ENCODE measurements at regions not wholly inside any gene's neighbourhood (a gene's known extent, or its start where the extent isn't known, plus 50 kb on each side); places are given as distances from the start of the nearest gene placed in this dataset.

DNA sequence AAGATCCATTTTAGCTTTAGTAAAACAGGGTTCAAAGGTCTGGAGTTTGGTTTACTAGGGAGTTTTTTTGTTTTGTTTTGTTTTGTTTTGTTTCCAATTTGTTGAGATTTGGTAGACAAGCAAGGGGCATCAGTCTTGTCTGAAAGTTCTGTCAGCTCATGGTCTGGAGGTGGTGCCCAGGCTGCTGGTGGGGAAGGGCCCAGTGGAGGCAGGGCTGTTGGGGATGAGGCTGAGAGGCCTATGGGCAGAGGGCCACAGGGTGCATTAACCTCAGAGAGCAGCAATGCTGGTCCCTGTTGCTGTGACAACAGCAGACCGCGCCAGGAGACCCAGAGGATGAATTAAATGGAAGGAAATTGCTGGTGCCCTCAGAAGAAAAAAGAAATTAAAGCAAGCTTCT lies 174.5 kb downstream of the FGF1 start:
- TF ChIP-seq, protein P1, sequence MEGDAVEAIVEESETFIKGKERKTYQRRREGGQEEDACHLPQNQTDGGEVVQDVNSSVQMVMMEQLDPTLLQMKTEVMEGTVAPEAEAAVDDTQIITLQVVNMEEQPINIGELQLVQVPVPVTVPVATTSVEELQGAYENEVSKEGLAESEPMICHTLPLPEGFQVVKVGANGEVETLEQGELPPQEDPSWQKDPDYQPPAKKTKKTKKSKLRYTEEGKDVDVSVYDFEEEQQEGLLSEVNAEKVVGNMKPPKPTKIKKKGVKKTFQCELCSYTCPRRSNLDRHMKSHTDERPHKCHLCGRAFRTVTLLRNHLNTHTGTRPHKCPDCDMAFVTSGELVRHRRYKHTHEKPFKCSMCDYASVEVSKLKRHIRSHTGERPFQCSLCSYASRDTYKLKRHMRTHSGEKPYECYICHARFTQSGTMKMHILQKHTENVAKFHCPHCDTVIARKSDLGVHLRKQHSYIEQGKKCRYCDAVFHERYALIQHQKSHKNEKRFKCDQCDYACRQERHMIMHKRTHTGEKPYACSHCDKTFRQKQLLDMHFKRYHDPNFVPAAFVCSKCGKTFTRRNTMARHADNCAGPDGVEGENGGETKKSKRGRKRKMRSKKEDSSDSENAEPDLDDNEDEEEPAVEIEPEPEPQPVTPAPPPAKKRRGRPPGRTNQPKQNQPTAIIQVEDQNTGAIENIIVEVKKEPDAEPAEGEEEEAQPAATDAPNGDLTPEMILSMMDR (IDR thresholded peaks at IDR 0.05; ENCODE audit: low read depth, low read length, missing control alignments) = no peak
- H3K4me3 ChIP-seq (ENCODE audit: low read depth, low read length) = no peak overlapping the region
- no peak for DNase-seq (ENCODE audit: low read depth)
- in situ Hi-C loops (cut with HindIII; ENCODE audit: low sequenced_read_pairs) = no loop called here

DNA sequence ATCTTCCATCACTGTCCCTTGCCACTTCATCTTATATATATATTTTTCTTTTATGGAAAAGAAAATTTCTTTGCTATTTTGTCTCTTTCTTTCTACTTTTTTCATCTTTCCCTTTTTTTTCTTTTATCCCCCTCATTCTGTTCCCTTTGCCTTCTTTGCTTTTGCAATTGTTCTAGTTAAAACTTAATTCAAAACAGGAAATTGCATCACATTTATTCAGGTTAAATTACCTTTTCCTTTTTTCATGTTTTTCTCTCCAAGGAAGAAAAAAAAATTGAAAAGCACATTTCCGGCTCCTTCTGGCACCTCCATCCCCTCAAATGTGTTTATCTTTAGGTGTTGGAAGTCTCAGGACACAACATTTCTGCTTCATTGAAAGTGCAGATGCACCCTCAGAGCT lies 176.9 kb downstream of the FGF1 start:
- in situ Hi-C loops (cut with HindIII; ENCODE audit: low sequenced_read_pairs) = no loop called here
- H3K4me3 ChIP-seq (ENCODE audit: low read depth, low read length) = no peak overlapping the region
- TF ChIP-seq, protein P1 (IDR thresholded peaks at IDR 0.05; ENCODE audit: low read depth, low read length, missing control alignments) = no peak
- DNase-seq (ENCODE audit: low read depth) = no peak

DNA sequence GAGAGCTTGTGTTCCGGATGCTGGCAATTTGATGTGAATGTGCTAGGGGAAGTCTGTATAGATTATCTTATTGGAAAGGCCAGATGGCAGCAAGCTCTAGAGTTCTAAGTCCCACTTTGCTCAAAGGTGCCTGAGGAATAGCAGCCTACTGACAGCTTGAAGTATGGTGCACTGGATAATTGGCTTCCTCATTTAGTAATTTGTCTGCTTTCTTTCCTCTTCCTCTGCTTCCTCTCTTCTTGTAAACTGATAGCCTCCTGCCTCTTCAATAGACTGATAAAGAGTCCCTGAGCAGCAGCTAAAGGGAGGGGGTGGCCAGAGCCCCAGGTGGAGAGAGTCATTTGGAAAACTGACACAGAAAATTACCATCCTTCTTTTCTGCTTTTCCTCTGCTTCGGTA lies 177.3 kb downstream of the FGF1 start:
- TF ChIP-seq, protein P1 (IDR thresholded peaks at IDR 0.05; ENCODE audit: low read depth, low read length, missing control alignments) = no peak
- no peak overlapping the region for H3K4me3 ChIP-seq (ENCODE audit: low read depth, low read length)
- DNase-seq (ENCODE audit: low read depth) = no peak
- in situ Hi-C loops (cut with HindIII; ENCODE audit: low sequenced_read_pairs) = no loop called here

DNA sequence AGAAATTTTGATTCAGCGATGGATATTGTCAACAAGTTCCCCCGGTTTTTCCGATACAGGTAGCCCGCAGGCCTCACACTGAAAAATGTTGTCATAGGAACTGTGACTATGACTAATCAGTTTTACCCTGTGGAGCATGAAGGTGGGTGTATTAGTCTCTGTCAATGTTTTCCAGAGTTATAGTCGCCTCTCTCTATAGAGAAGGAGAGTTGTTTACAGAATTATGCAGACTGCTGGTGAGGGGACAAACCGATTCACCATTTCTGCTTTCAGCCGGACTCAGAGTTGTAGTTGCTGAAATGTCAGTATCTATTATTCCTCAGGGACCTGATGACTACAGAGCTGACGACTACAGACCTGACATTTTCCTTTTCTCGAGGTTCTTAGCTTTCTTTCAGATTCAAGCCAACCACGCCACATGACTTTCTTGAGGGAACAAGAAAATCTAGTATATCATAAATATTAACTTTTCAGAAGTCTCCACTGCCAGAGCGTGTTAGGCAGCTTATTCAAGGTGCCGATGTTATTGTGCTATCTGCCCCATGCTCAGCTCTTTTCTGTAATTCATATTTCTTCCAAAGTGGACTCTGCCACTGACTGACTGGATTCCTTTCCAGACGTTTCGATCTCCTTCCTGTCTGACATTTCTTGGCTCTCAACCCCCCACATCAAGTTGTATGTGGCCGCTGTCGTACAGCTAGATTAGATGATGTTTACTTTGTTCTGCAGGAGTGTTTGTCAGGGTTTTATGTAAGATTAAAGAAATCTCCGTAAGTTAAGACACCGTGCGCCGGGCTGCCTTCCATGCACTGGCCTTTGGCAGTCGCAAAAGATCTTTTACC lies 178.1 kb downstream of the FGF1 start:
- no peak for DNase-seq (ENCODE audit: low read depth)
- TF ChIP-seq, protein P1 (IDR thresholded peaks at IDR 0.05; ENCODE audit: low read depth, low read length, missing control alignments) = no peak
- in situ Hi-C loops (cut with HindIII; ENCODE audit: low sequenced_read_pairs) = no loop called here
- no peak overlapping the region for H3K4me3 ChIP-seq (ENCODE audit: low read depth, low read length)

DNA sequence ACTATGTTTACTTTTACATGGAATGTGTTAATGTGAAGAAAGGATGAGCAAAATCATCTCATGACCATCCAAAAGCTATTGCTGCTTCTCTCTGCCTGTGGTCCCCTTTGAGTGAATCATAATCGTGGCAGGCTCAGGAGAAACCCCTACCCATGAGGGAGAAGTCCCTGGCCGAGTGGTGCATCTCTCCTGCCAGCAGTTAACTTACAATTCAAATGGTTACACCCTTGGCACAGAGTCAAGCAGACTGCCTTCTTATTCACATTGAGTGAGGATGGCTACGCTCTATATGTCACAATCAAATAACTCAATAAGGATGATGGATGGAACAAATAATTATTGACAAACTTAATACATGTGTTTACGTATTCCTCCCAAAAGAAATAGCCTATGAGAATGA lies 179.1 kb downstream of the FGF1 start:
- H3K4me3 ChIP-seq (ENCODE audit: low read depth, low read length) = no peak overlapping the region
- TF ChIP-seq, protein P1 (IDR thresholded peaks at IDR 0.05; ENCODE audit: low read depth, low read length, missing control alignments) = no peak
- no peak for DNase-seq (ENCODE audit: low read depth)
- in situ Hi-C loops (cut with HindIII; ENCODE audit: low sequenced_read_pairs) = no loop called here

DNA sequence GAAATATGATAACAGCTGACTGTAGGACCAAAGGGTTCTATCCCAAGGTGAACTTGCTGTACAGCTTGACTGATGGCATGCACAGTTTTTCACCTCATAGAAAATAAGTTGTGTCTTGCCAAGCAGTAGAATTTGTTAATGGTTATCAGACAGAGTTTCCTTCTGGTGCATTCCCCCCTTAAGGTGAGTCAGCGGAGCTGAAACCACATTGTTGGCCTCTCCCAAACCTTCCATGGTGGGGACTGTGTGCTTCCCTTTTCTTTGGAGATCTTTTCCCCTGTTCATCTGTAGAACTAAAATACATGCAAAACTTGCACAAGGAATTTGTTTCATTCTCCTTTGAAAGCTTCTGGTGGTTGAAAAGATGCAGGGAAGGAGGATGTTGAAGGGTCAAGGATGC lies 179.8 kb downstream of the FGF1 start:
- TF ChIP-seq, protein P1 (IDR thresholded peaks at IDR 0.05; ENCODE audit: low read depth, low read length, missing control alignments) = no peak
- in situ Hi-C loops (cut with HindIII; ENCODE audit: low sequenced_read_pairs) = no loop called here
- no peak overlapping the region for H3K4me3 ChIP-seq (ENCODE audit: low read depth, low read length)
- peak; percentile 27 for DNase-seq (ENCODE audit: low read depth)
